Midbrain (tissue), 1 donor: ENCODE measurements at regions not wholly inside any gene's neighbourhood (a gene's known extent, or its start where the extent isn't known, plus 50 kb on each side); places are given as distances from the start of the nearest gene placed in this dataset.
"Not testable (repeated sequence)": the region's sequence is repeated elsewhere in the genome, so short reads cannot be mapped to it uniquely, and the experiment has no call there.

Experiments used
- DNase-seq: peaks from one replicate; lab custom pipeline; 2025; lab: John Stamatoyannopoulos, UW

DNA sequence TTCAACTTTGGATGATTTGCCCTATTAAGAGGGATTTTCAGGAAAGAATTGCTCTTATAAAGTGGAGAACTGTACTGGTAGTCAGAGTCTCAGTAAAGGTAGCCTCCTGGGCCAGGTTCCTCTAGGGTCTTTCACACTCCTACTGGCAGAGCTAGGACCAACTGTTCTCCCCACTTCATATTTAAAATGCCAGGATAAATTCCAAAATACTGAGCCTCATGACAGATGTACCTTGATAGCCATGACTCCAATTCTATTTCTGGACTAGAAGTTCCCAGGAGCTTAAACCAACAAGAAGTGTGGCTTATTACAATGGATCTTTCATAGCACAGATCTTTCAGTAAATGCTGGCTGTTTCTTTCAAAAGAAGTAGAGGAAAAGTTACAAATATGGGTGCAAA lies 126.5 kb downstream of the C12orf75 start:
- DNase-seq = no peak

- no peak for DNase-seq
These were observed 129.4 kb downstream of the C12orf75 start for GRCh38 chr12:105459760-105460330.

DNA sequence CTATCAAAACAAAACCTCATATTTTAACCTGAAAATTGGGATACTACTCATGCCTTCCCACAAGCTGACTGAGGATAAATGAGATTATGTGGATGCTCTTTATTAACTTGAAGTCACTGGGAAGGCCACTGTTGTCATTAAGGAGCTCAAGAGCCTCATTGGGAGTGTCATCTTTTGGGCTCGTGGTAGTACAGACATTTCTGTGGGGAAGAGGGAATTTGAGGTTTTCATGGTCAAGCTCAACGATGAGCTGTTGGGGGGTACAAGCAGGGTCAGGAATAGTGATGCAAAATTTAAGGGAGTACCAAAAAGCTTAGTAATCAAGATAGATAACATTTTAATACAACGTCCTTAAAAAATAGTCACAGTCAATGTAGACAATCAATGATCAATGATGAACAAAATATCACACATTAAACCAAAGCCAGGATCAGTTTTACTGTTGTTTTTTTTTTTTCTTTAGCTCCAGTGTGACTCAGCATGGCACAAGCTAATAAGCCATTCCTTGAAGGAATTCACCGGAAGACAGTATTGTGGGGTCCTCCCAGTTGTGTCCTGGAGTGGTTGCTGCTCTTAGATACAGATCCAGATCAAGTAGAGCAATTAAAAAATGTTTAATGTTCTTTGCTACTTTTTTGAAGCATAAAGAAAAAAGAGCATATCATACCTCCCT lies 130.9 kb downstream of the C12orf75 start:
- DNase-seq = no peak

DNA sequence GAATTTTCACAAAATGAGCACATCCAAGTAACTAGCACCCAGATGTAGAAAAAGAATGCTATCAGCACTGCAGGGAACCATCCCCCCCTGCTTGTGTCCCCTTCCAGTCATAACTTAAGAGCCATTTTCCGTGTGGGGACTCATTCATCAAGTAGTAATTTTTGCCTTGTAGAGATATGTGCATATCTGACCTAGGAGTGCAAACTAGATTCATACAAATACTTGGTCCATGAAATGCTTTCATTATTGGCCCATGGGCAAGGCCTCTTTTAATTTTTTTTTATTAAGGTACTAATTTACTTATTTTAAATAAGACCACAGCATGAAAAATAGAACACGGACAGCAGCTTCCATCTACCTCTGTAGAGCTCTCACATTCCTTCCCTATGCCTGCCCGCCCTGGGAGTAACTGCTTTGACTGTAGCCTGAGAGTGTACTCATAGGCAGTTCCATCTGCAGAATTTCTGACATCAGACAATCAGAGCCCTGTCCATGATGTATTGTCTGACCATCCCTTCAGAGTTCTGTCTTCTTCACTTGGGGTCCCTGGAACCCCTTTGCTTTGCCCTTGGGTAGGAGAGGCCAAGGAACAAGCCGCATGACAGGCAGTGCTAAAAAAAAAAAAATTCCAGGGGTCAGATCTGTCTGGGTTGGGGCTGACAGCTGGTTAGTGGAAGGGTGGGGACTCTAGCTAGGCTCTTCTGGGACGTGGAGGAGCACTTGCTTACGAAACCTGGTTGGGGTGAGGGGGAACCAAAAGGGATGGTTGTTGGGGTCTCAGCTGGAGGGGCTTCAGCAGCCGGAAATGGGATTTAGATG lies 131.7 kb downstream of the C12orf75 start:
- no peak for DNase-seq

DNA sequence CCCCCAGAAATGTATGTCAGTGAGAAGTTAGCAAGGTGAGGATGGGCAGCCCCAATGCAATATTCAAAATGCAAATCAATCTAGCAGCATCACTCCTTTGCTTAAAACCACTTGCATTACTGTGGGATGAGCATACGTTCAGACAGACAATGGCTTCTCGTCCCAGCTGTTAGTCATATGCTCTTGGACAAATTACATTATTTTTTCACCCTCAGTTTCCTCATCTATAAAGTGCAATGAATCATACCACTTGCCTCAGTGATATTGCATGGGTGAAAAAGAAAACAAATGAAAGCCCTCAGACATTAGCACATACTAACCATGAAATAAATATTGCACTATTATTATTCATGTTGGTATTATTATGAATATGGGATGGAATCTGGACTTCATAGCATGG lies 132.3 kb downstream of the C12orf75 start:
- no peak for DNase-seq

- DNase-seq = no peak
These were observed 133.9 kb downstream of the C12orf75 start for GRCh38 chr12:105464406-105464805.

DNA sequence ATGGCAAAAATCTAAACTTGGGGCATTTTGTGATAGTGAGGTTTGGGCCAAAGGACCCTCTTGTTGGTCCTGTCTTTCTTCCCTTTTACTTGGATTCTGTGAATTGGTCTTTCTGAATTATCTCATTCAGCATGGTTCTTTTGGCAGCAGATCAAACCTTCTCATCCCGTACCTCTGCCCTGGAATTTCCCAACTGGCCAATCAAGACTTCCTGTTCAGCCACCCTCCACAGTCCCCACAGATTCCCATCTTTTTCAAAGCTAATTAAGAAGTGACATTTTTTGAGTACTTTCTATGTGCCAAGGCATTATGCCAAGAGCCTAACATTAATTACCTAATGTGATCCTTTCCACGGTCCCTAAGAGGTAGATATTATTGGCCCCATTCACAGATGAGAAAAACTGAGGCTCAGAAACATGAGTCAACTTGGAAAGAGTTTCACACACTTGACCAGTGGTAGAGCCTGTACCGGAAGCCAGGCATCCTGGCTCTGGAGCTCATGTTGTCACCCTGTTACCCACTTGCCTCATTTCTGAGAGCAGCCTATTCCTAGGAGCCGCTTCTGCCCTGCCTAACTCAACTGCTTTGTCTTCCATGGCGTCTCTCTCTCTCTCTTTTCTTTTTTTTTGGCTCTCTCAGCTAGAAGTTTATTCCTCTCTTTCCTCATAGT lies 135.9 kb downstream of the C12orf75 start:
- no peak for DNase-seq

DNA sequence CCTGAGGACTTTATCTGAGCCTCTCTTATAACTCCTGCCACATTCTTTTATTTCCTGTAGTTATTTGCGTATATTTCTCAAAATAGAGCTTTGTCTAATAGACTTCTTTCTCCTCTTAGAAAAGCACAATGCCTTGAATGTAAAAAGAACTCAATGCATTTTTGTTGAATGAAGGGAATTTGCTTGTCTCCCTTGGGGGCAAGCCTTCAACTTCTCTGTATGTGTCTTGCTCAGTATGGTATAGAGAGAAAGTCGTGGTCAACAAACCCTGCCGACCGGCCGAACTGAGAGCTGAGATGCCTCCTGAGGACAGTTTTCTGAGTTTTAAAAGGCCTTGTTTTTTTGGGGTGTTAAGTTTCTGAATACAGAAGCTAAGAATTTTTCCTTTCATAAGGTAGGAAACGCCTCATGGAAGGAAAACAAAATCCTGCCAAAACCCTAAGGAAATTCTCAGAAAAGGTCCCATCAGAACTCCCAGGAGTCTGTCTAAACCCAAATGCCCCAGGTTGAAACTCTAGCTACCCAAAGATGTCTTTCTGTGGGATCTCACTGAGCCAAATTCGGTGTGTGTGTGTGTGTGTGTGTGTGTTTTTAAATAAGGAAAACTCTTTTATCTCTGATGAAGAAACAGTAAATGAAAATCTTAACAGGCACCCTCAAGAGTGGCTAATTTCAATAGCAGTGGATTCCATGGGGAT lies 136.6 kb downstream of the C12orf75 start:
- DNase-seq = no peak

GRCh38 chr12:105467710-105468366 lies 137.3 kb downstream of the C12orf75 start:
- no peak for DNase-seq

- DNase-seq = no peak
These were observed 138.0 kb downstream of the C12orf75 start for GRCh38 chr12:105468464-105468863.

GRCh38 chr12:105469211-105469610 lies 138.7 kb downstream of the C12orf75 start:
- DNase-seq = peak; percentile 3

DNA sequence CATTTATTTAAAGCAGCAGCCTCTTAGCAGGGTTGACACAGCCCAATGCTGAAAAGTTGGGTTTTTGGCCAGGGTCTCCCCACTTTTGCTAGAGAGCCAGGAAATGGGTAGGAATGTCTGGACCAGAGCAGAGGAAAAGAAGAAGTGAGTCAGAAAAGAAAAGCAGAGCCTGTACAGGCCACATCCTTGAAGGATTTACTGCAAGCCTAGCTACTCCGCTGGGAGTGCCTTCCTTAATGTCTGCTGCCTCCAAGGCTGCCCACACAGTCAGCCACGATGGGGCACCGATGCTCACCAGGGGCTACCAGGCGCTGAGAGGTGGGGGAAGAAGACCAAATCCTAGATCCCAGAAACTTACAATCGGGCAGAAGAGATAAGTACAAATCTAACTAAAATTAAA lies 139.2 kb downstream of the C12orf75 start:
- no peak for DNase-seq

DNA sequence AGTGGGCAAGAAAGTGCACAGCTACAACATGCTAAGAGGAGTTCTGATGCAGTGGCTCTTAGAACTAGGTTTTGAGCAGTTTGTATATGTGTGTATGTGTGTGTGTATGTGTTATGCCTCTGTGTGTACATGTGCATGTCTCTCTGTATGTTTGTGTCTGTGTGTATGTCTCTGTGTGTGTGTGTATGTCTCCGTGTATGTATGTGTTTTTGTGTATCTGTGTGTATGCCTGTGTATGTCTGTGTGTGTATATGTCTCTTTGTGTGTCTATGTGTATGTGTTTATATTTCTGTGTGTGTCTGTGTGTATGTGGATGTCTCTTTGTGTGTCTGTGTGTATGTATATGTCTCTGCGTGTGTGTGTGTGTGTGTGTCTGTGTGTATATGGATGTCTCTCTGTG lies 139.6 kb downstream of the C12orf75 start:
- DNase-seq = no peak

DNA sequence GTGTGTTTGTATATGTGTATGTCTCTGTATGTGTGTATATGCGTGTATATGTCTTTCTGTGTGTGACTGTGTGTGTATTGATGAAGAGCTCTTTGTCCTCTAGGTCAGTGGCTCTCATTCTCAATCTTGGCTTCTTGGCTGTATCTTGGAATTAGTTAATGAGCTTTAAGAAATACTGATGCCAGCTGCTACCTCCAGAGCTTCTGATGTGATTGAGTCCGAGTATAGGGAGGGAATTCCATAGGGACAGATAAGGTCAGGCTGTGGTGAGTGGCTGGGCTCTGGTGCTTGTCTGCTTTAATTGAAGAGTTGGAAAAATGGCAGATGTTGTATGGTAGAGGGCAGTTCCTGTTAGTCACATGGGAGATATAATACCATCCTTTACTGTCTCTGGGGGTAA lies 140.1 kb downstream of the C12orf75 start:
- DNase-seq = no peak

DNA sequence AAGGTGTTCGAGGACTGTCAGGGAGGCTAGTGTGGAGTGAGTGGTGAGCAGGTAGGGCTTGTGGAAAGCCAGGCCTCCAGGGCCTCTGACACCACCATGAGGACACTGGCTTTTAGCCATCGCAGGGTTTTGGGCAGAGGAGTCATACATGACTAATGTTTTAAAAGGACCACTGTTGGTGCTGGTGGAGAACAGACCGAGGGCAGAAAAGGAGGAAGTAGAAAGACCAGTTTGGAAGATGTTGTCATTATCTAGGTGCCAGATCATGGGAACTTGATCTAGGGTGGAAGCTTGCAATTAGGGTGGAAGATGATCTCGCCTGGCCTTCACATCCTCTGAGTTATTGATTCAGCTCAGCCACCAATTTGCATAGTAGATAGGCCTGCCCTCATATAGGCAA lies 144.2 kb downstream of the C12orf75 start:
- DNase-seq = no peak

GRCh38 chr12:105476616-105477015 lies 146.1 kb downstream of the C12orf75 start:
- DNase-seq = no peak

DNA sequence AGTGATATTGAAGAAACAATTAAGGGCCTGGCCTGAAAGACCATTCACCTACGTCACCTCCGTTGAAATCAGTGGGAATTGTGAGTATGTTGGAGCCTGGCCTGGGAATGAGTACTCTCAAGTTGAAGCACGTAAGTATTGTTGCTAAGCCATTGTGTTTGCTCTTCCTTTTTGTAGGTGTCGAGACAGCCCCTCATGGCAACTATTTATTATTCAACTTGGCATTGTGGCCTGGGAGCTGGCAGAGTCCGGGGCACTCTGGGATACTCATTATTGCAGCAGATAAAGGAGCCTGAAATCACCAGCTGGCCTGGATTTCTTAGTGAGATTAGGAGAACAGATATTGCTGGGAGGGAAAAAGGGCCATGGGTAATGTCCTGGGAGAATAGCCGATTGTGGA lies 147.4 kb downstream of the C12orf75 start:
- no peak for DNase-seq

DNA sequence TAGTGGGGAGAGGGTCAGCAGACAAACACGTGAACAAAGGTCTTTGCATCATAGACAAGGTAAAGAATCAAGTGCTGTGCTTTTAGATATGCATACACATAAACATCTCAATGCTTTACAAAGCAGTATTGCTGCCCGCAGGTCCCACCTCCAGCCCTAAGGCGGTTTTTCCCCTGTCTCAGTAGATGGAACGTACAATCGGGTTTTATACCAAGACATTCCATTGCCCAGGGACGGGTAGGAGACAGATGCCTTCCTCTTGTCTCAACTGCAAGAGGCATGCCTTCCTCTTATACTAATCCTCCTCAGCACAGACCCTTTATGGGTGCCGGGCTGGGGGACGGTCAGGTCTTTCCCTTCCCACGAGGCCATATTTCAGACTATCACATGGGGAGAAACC lies 148.3 kb downstream of the C12orf75 start:
- not testable (repeated sequence) for DNase-seq

- no peak for DNase-seq
These were observed 149.2 kb downstream of the C12orf75 start for GRCh38 chr12:105479710-105480109.

GRCh38 chr12:105480162-105480561 lies 149.7 kb downstream of the C12orf75 start:
- no peak for DNase-seq
